Fibroblast of pulmonary artery (primary cell): ENCODE measurements at regions not wholly inside any gene's neighbourhood (a gene's known extent, or its start where the extent isn't known, plus 50 kb on each side); places are given as distances from the start of the nearest gene placed in this dataset.
"Not testable (repeated sequence)": the region's sequence is repeated elsewhere in the genome, so short reads cannot be mapped to it uniquely, and the experiment has no call there.

Experiments used
- DNase-seq: peaks from one replicate; pipeline ENCODE4 v3.0.0-alpha.2; 2010; ENCODE audit warnings: low read depth
- H3K4me3 ChIP-seq: replicated peaks from 2 replicates; pipeline ENCODE4 v1.5.1; 2011; ENCODE audit warnings: low read depth, mild to moderate bottlenecking, control low read depth, low read length, moderate library complexity
- CTCF ChIP-seq: IDR thresholded peaks from 2 replicates; pipeline ENCODE4 v1.5.1; 2011; ENCODE audit warnings: mild to moderate bottlenecking, control low read depth, low read length, inconsistent platforms; ENCODE audit errors: missing control alignments

- not testable (repeated sequence) for H3K4me3 ChIP-seq, DNase-seq
Observed at GRCh38 chrX:67213686-67214085, 330.1 kb upstream of the AR start.

- H3K4me3 ChIP-seq, result no peak overlapping the region
- DNase-seq, result no peak
- TF ChIP-seq CTCF, result no peak
Observed at GRCh38 chrX:67207912-67208311, 335.9 kb upstream of the AR start.

GRCh38 chrX:67159437-67159836 is 384.4 kb upstream of the AR start:
- no peak overlapping the region for H3K4me3 ChIP-seq
- DNase-seq, result no peak
- no peak for TF ChIP-seq CTCF

GRCh38 chrX:67114635-67115034 is 429.2 kb upstream of the AR start:
- no peak for TF ChIP-seq CTCF
- no peak for DNase-seq
- H3K4me3 ChIP-seq, result no peak overlapping the region

GRCh38 chrX:67105758-67106116 is 438.1 kb upstream of the AR start:
- no peak overlapping the region for H3K4me3 ChIP-seq
- TF ChIP-seq CTCF, result no peak
- no peak for DNase-seq

- no peak for DNase-seq
- TF ChIP-seq CTCF, result no peak
- H3K4me3 ChIP-seq, result no peak overlapping the region
Observed at GRCh38 chrX:67104982-67105757, 438.7 kb upstream of the AR start.

GRCh38 chrX:67100031-67100884 is 443.6 kb upstream of the AR start:
- no peak overlapping the region for H3K4me3 ChIP-seq
- no peak for TF ChIP-seq CTCF
- no peak for DNase-seq
